ENCODE measurements at regions not wholly inside any gene's neighbourhood (a gene's known extent, or its start where the extent isn't known, plus 50 kb on each side); places are given as distances from the start of the nearest gene placed in this dataset.

GRCh38 chr20:50341880-50342637 is 151.4 kb downstream of the CEBPB start:
- TF ChIP-seq CTCF (IDR thresholded peaks at IDR 0.05; ENCODE audit: extremely low read depth in 1 of 2, insufficient read depth in 1 of 2, low read depth in 1 of 2, low read length in 2 of 2) (no peak), JUN (IDR thresholded peaks at IDR 0.05; ENCODE audit: borderline replicate concordance, insufficient read depth, insufficient read length, low read depth) (no peak), POLR2A (IDR thresholded peaks at IDR 0.05; ENCODE audit: low read depth, low read length) (no peak), EZH2 (IDR thresholded peaks at IDR 0.05; ENCODE audit: borderline replicate concordance, low read depth, low read length, severe bottlenecking) (no peak), MAX (IDR thresholded peaks at IDR 0.05; ENCODE audit: insufficient read depth, insufficient read length) (no peak), POLR2AphosphoS5 (IDR thresholded peaks at IDR 0.05; ENCODE audit: insufficient read depth, low read depth, low read length) (no peak), GATA2 (IDR thresholded peaks at IDR 0.05; ENCODE audit: insufficient read depth, insufficient read length, low read depth, low read length) (no peak)

Data from endothelial cell of umbilical vein (primary cell).